Ascending aorta (tissue), 2 donors: ENCODE measurements at regions not wholly inside any gene's neighbourhood (a gene's known extent, or its start where the extent isn't known, plus 50 kb on each side); places are given as distances from the start of the nearest gene placed in this dataset.

Experiments
- DNase-seq, 2 donors: peaks; one replicate each; pipeline ENCODE4 v3.0.0-alpha.2; 2019; ENCODE audit warnings: low spot score in 2 of 2
- H3K27ac ChIP-seq, 2 donors: fragments of 200-600 bp; sonication (generic); one replicate each; pipeline ENCODE4 v1.5.1; 2016 to 2017; ENCODE audit warnings: mild to moderate bottlenecking in 1 of 2
- H3K27me3 ChIP-seq: fragments of 200-600 bp; sonication (generic); one replicate; pipeline ENCODE4 v1.5.1; 2017
- H3K36me3 ChIP-seq, 2 donors: fragments of 200-600 bp; sonication (generic); one replicate each; pipeline ENCODE4 v1.5.1; 2016
- H3K4me1 ChIP-seq, 2 donors: fragments of 200-600 bp; sonication (generic); one replicate each; pipeline ENCODE4 v1.5.1; 2016 to 2017; ENCODE audit warnings: mild to moderate bottlenecking in 1 of 2
- H3K4me3 ChIP-seq, 2 donors: fragments of 200-600 bp; sonication (generic); one replicate each; pipeline ENCODE4 v1.5.1; 2016 to 2017; ENCODE audit warnings: mild to moderate bottlenecking in 1 of 2
- H3K9me3 ChIP-seq, 2 donors: fragments of 200-600 bp; sonication (generic); one replicate each; pipeline ENCODE4 v1.5.1; 2016
- intact Hi-C: fragments of 100-400 bp; cut with DNase I; formaldehyde crosslinking; loops from one replicate; pipeline ENCODE4 v1.15.1; 2023
- TF ChIP-seq, protein P1 (sequence below), 3 experiments: fragments of 200-600 bp in 2 of 3; fragments of 450-650 bp in 1 of 3; sonication (generic) in 2 of 3; IDR thresholded peaks; one replicate each; pipeline ENCODE4 v1.5.1; 2016 to 2019; ENCODE audit warnings: antibody characterized with exemption in 3 of 3, mild to moderate bottlenecking in 1 of 3, moderate library complexity in 1 of 3

GRCh38 chr4:57462843-57463242 lies 352.7 kb upstream of the IGFBP7 start:
- intact Hi-C loops: no loop called here
- DNase-seq: no peak

DNA sequence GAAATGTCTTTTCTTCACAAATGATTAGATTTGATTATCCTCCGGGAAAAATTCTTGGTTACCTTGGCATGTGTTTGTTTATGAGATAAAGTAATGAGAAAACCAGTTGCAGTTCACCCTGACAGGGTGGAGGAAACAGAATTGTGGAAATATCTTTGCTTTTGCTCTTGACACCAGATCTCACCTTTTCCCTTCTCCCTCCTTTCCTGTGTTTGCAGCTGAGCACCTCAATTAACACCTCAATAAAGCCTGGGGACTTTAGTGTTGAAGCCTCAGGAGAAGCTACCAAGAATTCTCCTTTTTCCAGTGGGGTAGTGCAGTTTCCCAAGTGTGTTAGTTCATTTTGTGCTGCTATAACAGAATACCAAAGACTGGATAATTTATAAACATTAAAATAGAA lies 350.8 kb upstream of the IGFBP7 start:
- Histone ChIP-seq H3K4me1 (no peaks in the 10 kb centered on the region), H3K27ac (no peak overlapping the region), H3K36me3 (no peaks in the 10 kb centered on the region), H3K9me3 (no peaks in the 10 kb centered on the region), H3K4me3 (no peak overlapping the region), H3K27me3 (no peaks in the 10 kb centered on the region)
- TF ChIP-seq, protein P1, sequence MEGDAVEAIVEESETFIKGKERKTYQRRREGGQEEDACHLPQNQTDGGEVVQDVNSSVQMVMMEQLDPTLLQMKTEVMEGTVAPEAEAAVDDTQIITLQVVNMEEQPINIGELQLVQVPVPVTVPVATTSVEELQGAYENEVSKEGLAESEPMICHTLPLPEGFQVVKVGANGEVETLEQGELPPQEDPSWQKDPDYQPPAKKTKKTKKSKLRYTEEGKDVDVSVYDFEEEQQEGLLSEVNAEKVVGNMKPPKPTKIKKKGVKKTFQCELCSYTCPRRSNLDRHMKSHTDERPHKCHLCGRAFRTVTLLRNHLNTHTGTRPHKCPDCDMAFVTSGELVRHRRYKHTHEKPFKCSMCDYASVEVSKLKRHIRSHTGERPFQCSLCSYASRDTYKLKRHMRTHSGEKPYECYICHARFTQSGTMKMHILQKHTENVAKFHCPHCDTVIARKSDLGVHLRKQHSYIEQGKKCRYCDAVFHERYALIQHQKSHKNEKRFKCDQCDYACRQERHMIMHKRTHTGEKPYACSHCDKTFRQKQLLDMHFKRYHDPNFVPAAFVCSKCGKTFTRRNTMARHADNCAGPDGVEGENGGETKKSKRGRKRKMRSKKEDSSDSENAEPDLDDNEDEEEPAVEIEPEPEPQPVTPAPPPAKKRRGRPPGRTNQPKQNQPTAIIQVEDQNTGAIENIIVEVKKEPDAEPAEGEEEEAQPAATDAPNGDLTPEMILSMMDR (IDR thresholded peaks at IDR 0.05): no peak
- DNase-seq: no peak
- intact Hi-C loops: no loop called here

More at GRCh38 chr4:57462843-57463242, 352.7 kb upstream of the IGFBP7 start:
- H3K4me1 ChIP-seq: no peaks in the 10 kb centered on the region
- TF ChIP-seq, protein P1 (IDR thresholded peaks at IDR 0.05): no peak
- H3K4me3 ChIP-seq: no peak overlapping the region
- H3K27ac ChIP-seq: no peak overlapping the region
- no peaks in the 10 kb centered on the region for H3K36me3 ChIP-seq
- no peaks in the 10 kb centered on the region for H3K9me3 ChIP-seq
- no peaks in the 10 kb centered on the region for H3K27me3 ChIP-seq

DNA sequence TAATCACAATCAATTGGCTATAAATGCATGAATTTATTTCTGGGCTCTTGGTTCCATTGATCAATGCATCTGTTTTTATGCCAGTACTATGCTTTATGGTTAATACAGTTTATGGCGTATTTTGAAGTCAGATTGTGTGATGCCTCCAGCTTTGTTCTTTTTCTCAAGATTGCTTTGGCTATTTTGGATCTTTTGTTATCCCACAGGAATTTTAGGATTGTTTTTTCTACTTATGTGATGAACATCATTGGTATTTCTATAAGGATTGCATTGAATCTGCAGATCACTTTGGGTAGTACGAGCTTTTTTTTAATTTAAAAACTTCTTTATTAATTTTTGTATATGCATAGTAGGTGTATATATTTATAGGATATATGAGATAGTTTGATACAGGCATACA lies 338.7 kb upstream of the IGFBP7 start:
- Histone ChIP-seq H3K36me3 (no peaks in the 10 kb centered on the region), H3K4me3 (no peak overlapping the region), H3K27ac (no peak overlapping the region), H3K4me1 (no peaks in the 10 kb centered on the region), H3K9me3 (peaks cover 0 to 5% of the 10 kb centered on the region in 2 donors), H3K27me3 (no peaks in the 10 kb centered on the region)
- DNase-seq: no peak
- TF ChIP-seq, protein P1 (IDR thresholded peaks at IDR 0.05): no peak
- intact Hi-C loops: no loop called here

GRCh38 chr4:57448452-57448851 lies 338.3 kb upstream of the IGFBP7 start:
- TF ChIP-seq, protein P1 (IDR thresholded peaks at IDR 0.05): no peak

DNA sequence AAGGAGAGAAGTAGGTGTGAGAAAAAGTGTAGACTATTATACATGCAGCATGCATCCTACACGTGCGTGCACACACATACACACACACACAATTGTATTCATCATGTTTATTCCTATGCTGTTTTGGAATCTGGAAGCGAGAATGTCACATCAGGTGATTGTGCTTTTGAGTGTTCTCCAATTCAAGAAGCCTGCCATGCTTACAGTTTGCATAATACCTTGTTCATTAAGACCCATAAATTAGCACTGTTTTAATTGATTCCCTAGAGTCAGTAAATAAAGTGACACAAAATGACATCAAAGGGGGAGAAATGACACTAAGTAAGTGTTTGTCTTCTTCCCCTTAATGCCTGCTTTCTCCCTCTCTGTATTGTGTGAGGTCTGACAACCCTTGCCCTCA lies 336.1 kb upstream of the IGFBP7 start:
- TF ChIP-seq, protein P1 (IDR thresholded peaks at IDR 0.05): no peak
- intact Hi-C loops: no loop called here
- no peaks in the 10 kb centered on the region for H3K27me3 ChIP-seq
- peaks cover 0 to 3% of the 10 kb centered on the region in 2 donors for H3K4me1 ChIP-seq
- H3K9me3 ChIP-seq: no peaks in the 10 kb centered on the region
- no peaks in the 10 kb centered on the region for H3K36me3 ChIP-seq
- DNase-seq: no peak
- no peak overlapping the region for H3K27ac ChIP-seq
- H3K4me3 ChIP-seq: no peak overlapping the region

More at GRCh38 chr4:57448452-57448851, 338.3 kb upstream of the IGFBP7 start:
- no peak for DNase-seq
- intact Hi-C loops: no loop called here
- Histone ChIP-seq H3K9me3 (peaks cover 0 to under 1% of the 10 kb centered on the region in 2 donors), H3K4me1 (no peaks in the 10 kb centered on the region), H3K4me3 (no peak overlapping the region), H3K27ac (no peak overlapping the region), H3K36me3 (no peaks in the 10 kb centered on the region), H3K27me3 (no peaks in the 10 kb centered on the region)

GRCh38 chr4:57445686-57446085 lies 335.5 kb upstream of the IGFBP7 start:
- Histone ChIP-seq H3K27ac (no peak overlapping the region), H3K4me1 (peaks cover 0 to 3% of the 10 kb centered on the region in 2 donors), H3K27me3 (no peaks in the 10 kb centered on the region), H3K4me3 (no peak overlapping the region), H3K36me3 (no peaks in the 10 kb centered on the region), H3K9me3 (no peaks in the 10 kb centered on the region)
- no peak for DNase-seq
- intact Hi-C loops: no loop called here
- TF ChIP-seq, protein P1 (IDR thresholded peaks at IDR 0.05): no peak
